ENCODE measurements at regions not wholly inside any gene's neighbourhood (a gene's known extent, or its start where the extent isn't known, plus 50 kb on each side); places are given as distances from the start of the nearest gene placed in this dataset.

- Mint-ChIP-seq H3K27ac (peak overlapping the region; percentile 60 to 71 (median 67)), H3K9me3 (no peaks in the 10 kb centered on the region), H3K27me3 (ENCODE audit: low read depth) (no peaks in the 10 kb centered on the region), H3K4me3 (no peak overlapping the region), H3K4me1 (peaks cover 10% of the 10 kb centered on the region), H3K36me3 (ENCODE audit: low read depth) (no peaks in the 10 kb centered on the region)
- no peak for TF ChIP-seq CTCF (IDR thresholded peaks at IDR 0.05; ENCODE audit: unreplicated experiment in 3 of 3)
Observed at GRCh38 chr7:96388620-96389383, 66.9 kb upstream of the SLC25A13 start.

- no peak for TF ChIP-seq CTCF (IDR thresholded peaks at IDR 0.05; ENCODE audit: unreplicated experiment in 3 of 3)
- Mint-ChIP-seq H3K4me3 (no peak overlapping the region), H3K4me1 (peaks cover 10% of the 10 kb centered on the region), H3K9me3 (no peaks in the 10 kb centered on the region), H3K27ac (peak overlapping the region; percentile 60 to 71 (median 67)), H3K27me3 (ENCODE audit: low read depth) (no peaks in the 10 kb centered on the region), H3K36me3 (ENCODE audit: low read depth) (no peaks in the 10 kb centered on the region)
Observed at GRCh38 chr7:96388166-96388565, 66.3 kb upstream of the SLC25A13 start.

GRCh38 chr7:96380111-96380512, 58.2 kb upstream of the SLC25A13 start:
- no peak for TF ChIP-seq CTCF (IDR thresholded peaks at IDR 0.05; ENCODE audit: unreplicated experiment in 3 of 3)
- Mint-ChIP-seq H3K4me3 (no peak overlapping the region), H3K27ac (no peak overlapping the region), H3K4me1 (no peaks in the 10 kb centered on the region), H3K27me3 (ENCODE audit: low read depth) (no peaks in the 10 kb centered on the region), H3K9me3 (no peaks in the 10 kb centered on the region), H3K36me3 (ENCODE audit: low read depth) (no peaks in the 10 kb centered on the region)

- Mint-ChIP-seq H3K27ac (no peak overlapping the region), H3K27me3 (ENCODE audit: low read depth) (no peaks in the 10 kb centered on the region), H3K4me3 (no peak overlapping the region), H3K36me3 (ENCODE audit: low read depth) (no peaks in the 10 kb centered on the region), H3K4me1 (no peaks in the 10 kb centered on the region), H3K9me3 (no peaks in the 10 kb centered on the region)
- TF ChIP-seq CTCF (IDR thresholded peaks at IDR 0.05; ENCODE audit: unreplicated experiment in 3 of 3): no peak
Observed at GRCh38 chr7:96377399-96377798, 55.5 kb upstream of the SLC25A13 start.
